C4-2B (cell line): ENCODE measurements at regions not wholly inside any gene's neighbourhood (a gene's known extent, or its start where the extent isn't known, plus 50 kb on each side); places are given as distances from the start of the nearest gene placed in this dataset.
A peak's percentile ranks its signal among the peaks of the same experiment; 100 is the strongest.

ENCODE experiments used
- H3K27ac ChIP-seq: fragments of 450-650 bp; 2 replicates; pipeline ENCODE4 v1.5.1; 2017
- CTCF ChIP-seq: fragments of 450-650 bp; conservative IDR thresholded peaks from 2 replicates; pipeline ENCODE4 v1.5.1; 2017; ENCODE audit warnings: mild to moderate bottlenecking
- ZFX ChIP-seq: fragments of 450-650 bp; IDR thresholded peaks from 2 replicates; pipeline ENCODE4 v1.6.1; 2017

DNA sequence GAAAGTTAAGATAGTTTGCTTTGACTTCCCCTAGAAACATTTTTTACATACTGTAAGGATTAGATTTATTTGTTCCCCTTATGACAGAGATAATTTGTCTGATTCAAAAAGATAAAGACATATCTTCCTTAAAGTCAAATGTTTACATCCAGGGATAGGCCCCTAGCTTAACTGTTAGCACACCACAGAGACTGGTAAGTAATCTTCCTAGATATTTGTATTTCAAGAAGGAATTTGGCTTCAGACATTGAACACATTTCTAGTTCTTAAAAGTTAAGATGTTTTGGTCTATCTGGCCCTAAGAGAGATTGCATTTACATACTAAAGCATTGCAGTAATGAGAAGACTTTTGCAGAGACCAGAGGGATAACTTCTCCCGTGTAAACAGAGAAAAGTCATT is 1201.1 kb upstream of the GJE1 start:
- no peak overlapping the region for H3K27ac ChIP-seq
- TF ChIP-seq CTCF, result no peak
- TF ChIP-seq ZFX, result no peak

DNA sequence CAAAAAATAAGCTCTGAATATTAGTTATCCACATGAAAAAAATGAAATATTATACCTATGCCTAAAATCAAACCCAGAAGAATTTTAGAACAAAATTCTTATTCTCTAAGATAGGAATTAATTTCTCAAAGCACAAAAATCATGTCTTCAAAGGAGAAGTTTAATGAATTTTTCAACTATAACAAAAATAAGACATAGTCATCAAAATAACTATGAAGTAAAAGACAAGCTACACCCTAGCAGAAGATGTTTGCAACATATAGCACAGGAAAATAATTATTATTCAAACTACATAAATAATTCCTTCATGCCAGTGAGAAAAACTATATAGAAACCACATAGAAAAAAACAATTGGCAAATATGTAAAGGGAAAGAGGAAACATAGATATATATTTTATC is 1203.6 kb upstream of the GJE1 start:
- TF ChIP-seq CTCF (no peak), ZFX (no peak)
- H3K27ac ChIP-seq, result no peak overlapping the region

GRCh38 chr6:140923048-140923447 is 1209.7 kb upstream of the GJE1 start:
- TF ChIP-seq CTCF (no peak), ZFX (no peak)
- H3K27ac ChIP-seq, result no peak overlapping the region

DNA sequence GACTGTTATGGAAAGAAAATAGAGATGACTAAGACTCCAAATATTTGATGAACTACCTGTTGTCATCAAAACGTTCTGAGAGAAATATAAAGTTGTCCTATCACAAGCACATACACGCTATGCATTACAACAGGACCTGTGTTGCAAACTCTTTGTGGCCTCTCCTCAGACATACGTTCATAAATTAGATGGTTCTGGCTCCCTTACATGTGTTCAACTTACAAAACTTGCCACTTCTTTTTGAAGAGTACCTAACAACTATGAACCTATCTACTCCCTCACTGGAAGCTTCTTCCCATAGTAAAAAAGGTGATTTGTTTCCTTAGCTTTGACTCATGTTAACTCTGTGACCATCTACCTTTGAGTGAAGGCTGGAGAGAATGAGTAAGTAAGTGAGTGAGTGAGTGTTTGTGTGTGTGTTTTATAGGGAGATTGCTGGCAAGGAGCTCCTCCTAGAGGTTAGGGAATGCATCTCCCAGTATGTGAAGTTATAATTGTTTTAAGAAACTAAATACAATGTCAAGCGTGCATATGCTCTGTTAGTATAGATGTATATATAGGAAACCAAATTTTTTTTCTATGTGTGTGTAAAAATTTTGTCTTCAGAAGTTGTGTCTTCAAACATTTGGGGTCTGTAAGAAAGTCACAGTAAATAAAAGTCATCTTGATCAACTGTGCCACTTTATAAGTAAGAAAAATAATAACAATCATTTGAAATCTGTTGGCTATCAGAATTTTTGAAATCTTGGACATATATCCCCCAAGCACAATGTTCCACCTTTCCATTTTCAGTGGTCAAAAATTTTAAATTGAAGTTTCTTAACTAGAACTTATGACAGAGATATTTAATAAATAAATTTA is 1211.1 kb upstream of the GJE1 start:
- TF ChIP-seq CTCF (peak; percentile 85), ZFX (no peak)
- H3K27ac ChIP-seq, result no peak overlapping the region

DNA sequence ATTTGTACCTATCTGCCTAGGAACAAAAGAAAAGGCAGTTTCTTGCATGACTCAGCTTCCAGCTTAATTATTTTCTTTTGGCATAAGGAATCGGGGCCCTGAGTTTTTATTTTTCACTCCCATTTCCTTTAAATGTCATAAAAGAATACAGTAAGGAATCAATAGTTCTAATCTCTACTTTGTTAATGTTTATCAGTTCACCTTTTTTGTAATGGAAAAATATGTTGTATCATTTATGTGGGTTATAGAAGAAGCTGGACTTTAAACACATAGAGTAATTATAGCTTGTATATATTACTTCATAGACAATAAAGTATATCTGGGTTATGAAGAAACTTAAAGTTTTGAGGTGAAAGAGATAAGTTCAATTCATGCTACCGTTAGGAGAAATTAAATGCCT is 1214.8 kb upstream of the GJE1 start:
- TF ChIP-seq CTCF (no peak), ZFX (no peak)

GRCh38 chr6:140915551-140915950 is 1217.2 kb upstream of the GJE1 start:
- no peak overlapping the region for H3K27ac ChIP-seq
- TF ChIP-seq CTCF, result no peak
- TF ChIP-seq ZFX, result no peak

More for the DNA sequence above, 1214.8 kb upstream of the GJE1 start:
- no peak overlapping the region for H3K27ac ChIP-seq

DNA sequence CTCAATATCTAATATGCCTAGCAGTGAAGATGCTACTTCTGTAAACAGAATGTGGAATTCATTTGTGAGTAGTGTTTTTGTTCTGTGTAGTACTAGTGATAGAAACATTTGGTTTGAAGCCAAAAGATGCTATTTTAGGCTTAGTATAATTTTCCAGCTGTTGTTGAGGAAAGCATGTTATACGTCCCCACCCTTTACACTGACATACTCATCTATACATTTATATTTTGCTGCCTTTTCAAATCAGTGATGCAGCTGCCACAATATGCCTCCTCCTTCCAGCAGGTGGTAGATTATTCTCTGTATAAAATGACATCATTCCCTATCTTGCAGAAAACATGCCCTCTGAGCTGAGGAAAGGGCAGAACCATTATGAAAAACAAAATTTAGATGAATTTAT is 1217.6 kb upstream of the GJE1 start:
- TF ChIP-seq CTCF, result no peak
- no peak for TF ChIP-seq ZFX
- no peak overlapping the region for H3K27ac ChIP-seq
